CD4-positive, alpha-beta T cell treated with Interleukin-21 for 1 hour (primary cell): ENCODE measurements at regions not wholly inside any gene's neighbourhood (a gene's known extent, or its start where the extent isn't known, plus 50 kb on each side); places are given as distances from the start of the nearest gene placed in this dataset.
A peak's percentile ranks its signal among the peaks of the same experiment; 100 is the strongest.

Experiments
- DNase-seq: peaks from one replicate; pipeline ENCODE4 v3.0.0-alpha.2; 2020

- DNase-seq = no peak
These were observed 52.6 kb downstream of the ERICH4 start for GRCh38 chr19:41495589-41495988.

- no peak for DNase-seq
These were observed 56.9 kb downstream of the ERICH4 start for GRCh38 chr19:41499899-41500298.

- DNase-seq = no peak
These were observed 57.5 kb downstream of the ERICH4 start for GRCh38 chr19:41500443-41500842.

- no peak for DNase-seq
These were observed 58.9 kb downstream of the ERICH4 start for GRCh38 chr19:41501854-41502253.

- DNase-seq = no peak
These were observed 62.1 kb downstream of the ERICH4 start for GRCh38 chr19:41505105-41505504.

GRCh38 chr19:41510484-41510883 is 65.5 kb upstream of the CEACAM21 start:
- no peak for DNase-seq

GRCh38 chr19:41511628-41512027 is 64.3 kb upstream of the CEACAM21 start:
- no peak for DNase-seq

- DNase-seq = no peak
These were observed 60.8 kb upstream of the CEACAM21 start for GRCh38 chr19:41515015-41515652.

- DNase-seq = peak; percentile 35
These were observed 59.4 kb upstream of the CEACAM21 start for GRCh38 chr19:41516292-41517171.

GRCh38 chr19:41518141-41518540 is 57.8 kb upstream of the CEACAM21 start:
- no peak for DNase-seq

- peak; percentile 40 for DNase-seq
These were observed 54.6 kb upstream of the CEACAM21 start for GRCh38 chr19:41521138-41521930.

GRCh38 chr19:41521931-41522555 is 53.9 kb upstream of the CEACAM21 start:
- peak; percentile 54 for DNase-seq

- DNase-seq = no peak
These were observed 50.0 kb upstream of the CEACAM21 start for GRCh38 chr19:41525989-41526388.
